GM18517 (cell line): ENCODE measurements at regions not wholly inside any gene's neighbourhood (a gene's known extent, or its start where the extent isn't known, plus 50 kb on each side); places are given as distances from the start of the nearest gene placed in this dataset.

Source experiments
- ATAC-seq: cut with Tn5 transposase; IDR thresholded peaks from one replicate; pipeline ENCODE4 v1.9.1; 2021; ENCODE audit warnings: mild to moderate bottlenecking, moderate library complexity; ENCODE audit not compliant: unreplicated experiment

- ATAC-seq, result peak; percentile 78
Measured at GRCh38 chr13:23980160-23980551, 82.9 kb upstream of the C1QTNF9B start.

DNA sequence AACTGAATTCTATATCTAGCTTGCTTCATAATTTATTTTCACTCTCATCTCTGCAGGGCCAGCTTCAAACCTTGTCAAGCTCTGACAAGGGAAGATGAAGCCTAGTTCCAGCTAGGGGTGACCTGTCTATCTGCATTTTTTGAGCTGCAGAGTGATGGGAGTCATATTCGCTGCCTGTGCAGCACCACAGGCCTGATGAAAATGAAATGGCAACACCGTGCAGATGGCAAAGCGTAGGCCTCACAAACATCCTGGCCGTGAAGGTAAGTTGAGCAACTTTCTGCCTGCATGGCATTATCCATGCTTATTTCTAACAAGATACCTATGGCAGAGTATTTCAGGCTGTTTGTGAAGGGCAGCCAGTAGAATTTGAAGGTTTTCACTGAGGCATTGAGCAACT, 86.4 kb upstream of the C1QTNF9B start:
- no peak for ATAC-seq

DNA sequence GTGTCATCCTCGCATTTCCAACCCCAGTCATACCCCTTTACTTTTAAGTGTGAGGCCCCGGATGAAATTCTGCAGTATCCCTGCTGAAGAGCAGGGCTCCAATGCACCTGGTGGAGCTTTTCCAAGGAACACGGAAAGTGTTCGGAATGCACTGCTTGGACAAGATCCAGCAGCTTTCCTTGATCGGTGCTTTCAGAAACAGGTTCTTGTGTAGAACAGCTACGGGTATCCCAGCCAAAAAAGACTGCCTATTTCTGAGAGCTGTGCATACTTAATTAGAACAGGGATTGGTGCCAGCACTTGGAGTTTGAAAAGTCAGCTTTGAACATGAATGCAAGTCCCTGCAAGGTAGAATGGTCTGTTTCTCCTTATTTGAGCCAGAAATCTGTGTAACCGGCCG, 87.2 kb upstream of the C1QTNF9B start:
- ATAC-seq, result no peak

- ATAC-seq, result no peak
Measured at GRCh38 chr13:23985060-23985459, 87.8 kb upstream of the C1QTNF9B start.

DNA sequence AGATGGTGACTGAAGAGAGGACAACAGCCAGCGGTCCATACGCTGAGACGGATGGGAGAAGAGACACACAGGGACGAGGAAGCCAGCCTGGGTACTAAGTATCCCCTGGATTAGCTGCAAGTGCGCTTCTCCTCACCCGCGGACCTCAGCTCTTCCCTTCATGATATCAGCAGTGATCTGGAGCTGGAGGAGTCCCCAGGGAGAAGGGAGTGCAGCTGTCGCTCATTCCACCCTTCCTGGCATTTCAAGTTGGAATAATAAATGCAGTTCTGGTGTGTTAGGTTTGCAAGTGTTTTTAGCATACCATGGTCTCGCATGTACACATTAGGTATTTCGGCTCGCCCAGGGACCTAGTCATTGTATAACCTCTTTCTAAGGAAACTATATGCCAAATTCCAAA, 88.5 kb upstream of the C1QTNF9B start:
- ATAC-seq, result no peak

DNA sequence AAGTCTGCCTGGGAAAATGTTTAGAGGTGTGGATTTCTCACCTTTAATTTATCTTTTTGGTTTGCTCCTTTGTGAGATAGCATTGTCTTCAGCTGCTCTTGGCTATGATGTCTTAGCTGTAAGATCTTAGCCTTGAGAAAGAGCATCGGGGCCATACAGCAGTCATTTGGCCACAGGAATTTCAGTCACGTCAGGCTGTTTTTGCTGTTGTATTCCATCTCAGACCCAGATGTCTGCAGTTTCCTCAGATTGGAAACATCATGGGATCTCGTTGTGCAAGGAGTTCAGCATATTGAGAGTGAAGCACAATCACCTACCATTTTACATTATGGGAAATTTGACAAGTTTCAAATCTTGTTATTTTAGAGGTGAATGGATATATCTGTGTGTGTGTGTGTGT, 89.3 kb upstream of the C1QTNF9B start:
- ATAC-seq, result no peak

DNA sequence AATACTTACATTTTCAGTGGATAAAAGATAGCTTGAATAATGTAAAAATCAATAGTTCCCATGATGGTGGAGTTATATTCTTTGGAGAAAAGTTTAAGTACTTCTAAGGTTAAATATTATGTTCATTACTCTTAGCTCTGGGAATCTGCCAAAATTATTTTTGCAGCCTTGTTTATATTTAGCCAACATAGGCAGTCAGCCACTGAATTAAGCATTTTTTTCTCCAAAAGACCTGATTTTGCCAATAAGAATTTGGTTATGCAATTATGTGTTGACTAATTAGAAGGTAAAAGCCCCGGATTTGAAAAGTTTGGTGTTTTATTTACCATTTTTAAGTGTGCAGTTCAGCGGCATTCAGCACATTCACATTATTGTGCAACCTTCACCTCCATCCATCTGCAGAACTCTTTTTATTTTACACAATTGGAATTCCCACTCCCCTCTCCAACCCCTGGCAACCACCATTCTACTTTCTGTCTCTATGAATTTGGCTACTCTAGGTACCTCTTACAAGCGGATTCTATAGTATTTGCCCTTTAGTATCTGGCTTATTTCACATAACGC, 90.1 kb upstream of the C1QTNF9B start:
- ATAC-seq, result no peak

- ATAC-seq, result no peak
Measured at GRCh38 chr13:23988546-23989122, 91.3 kb upstream of the C1QTNF9B start.

- ATAC-seq, result no peak
Measured at GRCh38 chr13:23990455-23990854, 93.2 kb upstream of the C1QTNF9B start.

- no peak for ATAC-seq
Measured at GRCh38 chr13:23991119-23991518, 93.8 kb upstream of the C1QTNF9B start.

GRCh38 chr13:23992781-23993679, 95.7 kb upstream of the C1QTNF9B start:
- no peak for ATAC-seq

GRCh38 chr13:23993680-23993985, 96.3 kb upstream of the C1QTNF9B start:
- no peak for ATAC-seq

DNA sequence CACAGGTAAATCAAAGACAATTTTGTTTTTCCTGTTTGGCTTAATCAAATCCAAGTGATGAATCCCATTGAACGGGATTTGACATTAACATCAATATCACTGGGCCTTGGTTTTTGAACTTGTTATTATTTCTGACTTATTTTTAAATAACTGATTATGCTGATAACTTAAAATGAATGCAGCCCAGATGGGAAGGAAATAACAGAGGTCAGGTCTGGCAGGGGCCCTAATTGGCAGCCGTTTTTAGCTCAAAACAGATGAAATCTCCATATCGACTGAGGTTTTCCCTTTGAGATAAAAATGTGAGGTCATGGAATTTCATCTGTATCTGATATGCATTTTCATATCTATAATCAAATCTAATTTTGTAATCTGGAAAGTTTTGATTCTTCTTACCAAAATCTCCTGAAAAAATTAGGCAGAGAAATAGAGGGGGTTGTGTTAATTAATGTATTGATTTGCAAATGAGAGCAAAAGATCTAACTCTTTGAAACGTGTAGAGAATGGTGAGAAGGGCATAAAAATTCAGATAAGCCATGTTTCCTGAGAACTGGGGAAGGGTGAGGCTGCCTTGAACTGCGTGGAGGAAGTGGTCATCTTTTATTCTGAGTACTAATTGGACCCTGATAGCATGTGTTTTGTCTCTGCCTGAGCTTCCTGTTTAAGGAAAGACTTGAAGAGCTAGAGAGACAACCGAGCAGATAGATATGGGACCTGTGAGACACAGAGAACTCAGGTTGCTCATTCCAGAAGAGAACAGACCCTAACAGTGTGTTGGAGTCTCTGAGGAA, 98.2 kb upstream of the C1QTNF9B start:
- no peak for ATAC-seq

DNA sequence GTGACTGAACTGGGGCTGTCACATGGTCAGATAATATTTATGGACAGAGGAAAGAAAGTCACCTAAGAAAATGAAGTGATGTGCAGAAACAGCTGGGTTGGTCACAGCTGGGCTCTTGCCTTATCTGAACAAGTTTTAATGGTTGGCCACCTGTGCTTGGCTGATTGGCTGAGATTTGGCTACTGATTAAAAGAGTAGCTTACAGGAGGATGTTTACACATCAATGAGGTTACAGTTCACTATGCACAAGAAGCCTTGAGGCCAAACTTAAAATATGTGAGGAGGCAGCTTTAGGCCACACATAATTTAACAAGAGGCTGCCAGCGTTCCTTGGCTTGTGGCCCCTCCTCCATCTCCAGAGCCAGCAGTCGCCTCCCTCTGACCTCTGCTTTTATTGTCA, 99.2 kb upstream of the C1QTNF9B start:
- no peak for ATAC-seq

GRCh38 chr13:23999424-23999823, 102.1 kb upstream of the C1QTNF9B start:
- no peak for ATAC-seq

GRCh38 chr13:24002206-24002815, 105.0 kb upstream of the C1QTNF9B start:
- no peak for ATAC-seq

DNA sequence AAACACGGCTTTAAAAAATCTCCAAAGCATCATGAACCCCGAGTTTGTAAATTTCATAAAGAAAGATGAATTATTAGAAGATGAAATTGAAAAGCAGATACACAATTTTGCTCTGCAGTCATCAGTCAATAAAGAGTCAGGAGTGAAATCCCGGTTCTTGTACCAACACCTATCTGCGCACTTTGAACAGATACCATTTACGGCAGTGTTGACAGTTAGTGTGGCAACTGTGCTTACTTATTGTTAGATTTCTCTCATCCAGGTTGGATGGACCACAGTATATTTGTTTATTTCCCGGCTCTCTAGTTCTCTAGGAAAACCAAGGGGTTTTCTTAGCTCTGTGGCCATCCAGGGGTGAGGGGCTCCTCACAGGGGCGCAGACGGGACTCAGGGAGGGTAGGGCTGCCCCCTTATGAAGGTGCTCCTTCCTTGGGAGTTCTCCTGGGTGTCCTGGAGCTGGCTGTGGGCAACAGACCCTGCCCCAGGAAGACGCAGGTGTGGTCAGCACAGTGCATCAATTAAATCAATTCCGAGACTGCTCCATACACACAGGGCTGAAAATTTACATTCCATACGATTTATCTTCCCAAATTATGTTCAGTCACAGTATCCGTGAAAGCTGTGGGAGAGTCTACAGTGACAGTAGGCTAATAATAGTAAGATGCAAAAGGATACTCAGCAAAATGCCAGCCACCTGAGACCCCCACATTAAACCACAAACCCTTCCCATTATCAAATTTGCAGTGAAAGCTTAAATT, 107.0 kb upstream of the C1QTNF9B start:
- ATAC-seq, result no peak

- ATAC-seq, result no peak
Measured at GRCh38 chr13:24004971-24005370, 107.7 kb upstream of the C1QTNF9B start.

- ATAC-seq, result peak; percentile 95
Measured at GRCh38 chr13:24005755-24006281, 108.5 kb upstream of the C1QTNF9B start.
